ENCODE measurements at regions not wholly inside any gene's neighbourhood (a gene's known extent, or its start where the extent isn't known, plus 50 kb on each side); places are given as distances from the start of the nearest gene placed in this dataset.

DNA sequence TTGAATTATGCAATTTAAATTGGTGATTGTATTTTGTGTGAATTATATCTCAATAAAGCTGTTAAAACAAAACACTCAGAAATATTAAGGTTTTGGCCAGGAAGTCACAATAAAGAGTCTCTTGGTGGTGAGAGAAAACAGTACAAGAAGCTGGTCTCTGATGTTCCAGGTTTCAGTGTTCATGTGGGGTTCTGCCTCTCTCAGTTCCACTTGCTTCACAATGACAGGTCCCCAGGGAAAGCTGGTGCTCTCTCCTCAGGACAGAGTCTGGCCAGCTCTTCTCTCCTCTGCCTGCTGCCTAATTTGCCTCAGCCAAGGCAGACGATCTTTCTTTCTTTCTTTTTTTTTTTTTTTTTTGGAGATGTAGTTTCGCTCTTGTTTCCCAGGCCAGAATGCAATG is 342.9 kb upstream of the PLXNA2 start:
- no peak overlapping the region for H3K27ac ChIP-seq
- no peak overlapping the region for H3K4me3 ChIP-seq
- TF ChIP-seq, protein P1, sequence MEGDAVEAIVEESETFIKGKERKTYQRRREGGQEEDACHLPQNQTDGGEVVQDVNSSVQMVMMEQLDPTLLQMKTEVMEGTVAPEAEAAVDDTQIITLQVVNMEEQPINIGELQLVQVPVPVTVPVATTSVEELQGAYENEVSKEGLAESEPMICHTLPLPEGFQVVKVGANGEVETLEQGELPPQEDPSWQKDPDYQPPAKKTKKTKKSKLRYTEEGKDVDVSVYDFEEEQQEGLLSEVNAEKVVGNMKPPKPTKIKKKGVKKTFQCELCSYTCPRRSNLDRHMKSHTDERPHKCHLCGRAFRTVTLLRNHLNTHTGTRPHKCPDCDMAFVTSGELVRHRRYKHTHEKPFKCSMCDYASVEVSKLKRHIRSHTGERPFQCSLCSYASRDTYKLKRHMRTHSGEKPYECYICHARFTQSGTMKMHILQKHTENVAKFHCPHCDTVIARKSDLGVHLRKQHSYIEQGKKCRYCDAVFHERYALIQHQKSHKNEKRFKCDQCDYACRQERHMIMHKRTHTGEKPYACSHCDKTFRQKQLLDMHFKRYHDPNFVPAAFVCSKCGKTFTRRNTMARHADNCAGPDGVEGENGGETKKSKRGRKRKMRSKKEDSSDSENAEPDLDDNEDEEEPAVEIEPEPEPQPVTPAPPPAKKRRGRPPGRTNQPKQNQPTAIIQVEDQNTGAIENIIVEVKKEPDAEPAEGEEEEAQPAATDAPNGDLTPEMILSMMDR (IDR thresholded peaks at IDR 0.05), result no peak
- no peak for DNase-seq (ENCODE audit: low spot score)

DNA sequence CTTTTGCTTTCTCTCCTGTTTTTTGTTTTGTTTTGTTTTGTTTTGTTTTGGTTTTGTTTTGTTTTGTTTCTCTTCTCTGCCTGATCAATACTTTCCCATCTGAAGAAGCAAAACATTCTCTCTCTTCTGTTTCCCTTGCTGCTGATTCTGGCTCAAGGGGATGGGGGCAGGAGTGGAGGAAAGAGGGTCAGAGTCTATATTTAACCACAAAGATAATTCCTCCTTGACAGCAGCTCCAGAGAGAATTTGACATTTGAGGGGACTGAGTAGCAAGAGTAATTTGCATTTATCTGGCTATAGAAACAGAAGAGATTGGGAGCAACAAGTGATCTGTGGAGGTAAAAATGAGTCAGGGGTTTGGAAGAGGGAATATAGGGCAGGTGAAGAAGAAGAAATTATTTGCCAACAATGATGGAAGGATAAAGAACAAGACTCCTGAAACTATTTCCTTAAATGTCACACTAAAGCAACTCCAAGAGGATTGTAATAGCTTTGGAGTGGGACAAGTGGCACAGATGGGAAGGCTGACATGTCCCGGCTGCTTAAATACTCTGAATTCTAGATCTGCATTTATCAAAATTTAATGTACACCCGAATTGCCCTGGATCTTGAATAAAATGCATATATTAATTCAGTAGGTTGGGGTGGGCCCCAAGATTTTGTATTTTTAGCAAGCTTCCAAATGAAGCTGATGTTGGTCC is 349.3 kb upstream of the PLXNA2 start:
- Histone ChIP-seq H3K4me3 (no peak overlapping the region), H3K27ac (no peak overlapping the region)
- no peak for DNase-seq (ENCODE audit: low spot score)
- TF ChIP-seq, protein P1 (IDR thresholded peaks at IDR 0.05), result no peak

DNA sequence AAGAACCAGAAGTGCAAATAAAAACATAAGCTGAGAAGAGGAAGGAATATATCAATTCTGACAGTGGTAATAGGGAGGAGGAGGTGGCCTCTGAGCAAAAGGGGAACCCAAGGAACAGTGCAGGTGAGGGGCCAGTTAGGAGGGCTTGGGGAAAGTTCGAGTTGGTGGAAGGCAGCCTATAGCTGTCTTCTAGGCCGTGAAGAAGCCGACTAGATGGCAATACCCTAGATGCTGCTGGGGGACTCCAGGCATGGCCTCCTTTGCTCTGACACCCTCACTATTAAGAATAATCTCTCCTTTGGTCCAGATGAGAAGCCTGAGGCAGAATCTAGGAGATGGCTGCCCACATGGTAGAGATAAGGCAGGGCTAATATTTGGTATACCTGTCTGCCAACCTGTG is 351.1 kb upstream of the PLXNA2 start:
- TF ChIP-seq, protein P1 (IDR thresholded peaks at IDR 0.05), result no peak
- DNase-seq (ENCODE audit: low spot score), result no peak
- H3K4me3 ChIP-seq, result no peak overlapping the region
- no peak overlapping the region for H3K27ac ChIP-seq

DNA sequence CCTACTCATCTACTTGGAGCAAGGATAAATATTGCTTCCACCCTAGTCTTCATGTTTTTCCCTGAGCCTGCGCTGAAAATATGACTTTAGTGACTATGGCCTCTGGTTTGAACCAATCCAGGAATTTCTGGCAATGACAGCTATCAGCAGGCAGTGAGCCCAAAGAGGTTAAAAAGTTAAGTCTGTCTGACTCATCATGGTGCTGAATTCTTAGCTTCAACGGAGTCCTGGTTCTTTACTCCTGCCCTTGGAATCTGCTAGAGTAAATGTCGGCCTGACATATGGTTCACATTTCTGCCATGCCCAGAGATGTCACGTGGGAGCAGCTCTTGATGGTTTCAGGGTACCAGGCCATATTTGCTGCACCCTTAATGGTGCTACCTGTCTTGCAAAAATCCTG is 351.6 kb upstream of the PLXNA2 start:
- H3K4me3 ChIP-seq, result no peak overlapping the region
- TF ChIP-seq, protein P1 (IDR thresholded peaks at IDR 0.05), result no peak
- no peak overlapping the region for H3K27ac ChIP-seq
- no peak for DNase-seq (ENCODE audit: low spot score)

DNA sequence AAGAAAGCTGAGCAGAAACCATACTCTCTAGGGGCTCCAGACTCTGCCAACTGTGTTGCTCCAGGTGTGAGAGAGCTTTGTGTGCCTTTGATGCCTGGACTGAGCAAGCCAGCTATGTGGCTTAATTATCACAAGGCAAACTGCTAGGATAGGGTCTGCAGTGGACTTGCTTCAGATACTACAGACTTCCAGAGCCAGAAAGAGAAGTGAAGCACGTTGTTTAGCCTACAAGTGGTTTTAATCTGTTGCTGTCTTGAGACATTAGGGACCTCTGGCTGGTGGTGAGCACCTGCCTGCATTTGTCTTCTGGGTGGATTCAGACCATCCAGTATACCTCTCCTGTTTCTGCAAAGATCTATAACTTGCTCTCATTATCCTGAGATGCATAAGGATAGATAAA is 353.4 kb upstream of the PLXNA2 start:
- TF ChIP-seq, protein P1 (IDR thresholded peaks at IDR 0.05), result no peak
- H3K4me3 ChIP-seq, result no peak overlapping the region

DNA sequence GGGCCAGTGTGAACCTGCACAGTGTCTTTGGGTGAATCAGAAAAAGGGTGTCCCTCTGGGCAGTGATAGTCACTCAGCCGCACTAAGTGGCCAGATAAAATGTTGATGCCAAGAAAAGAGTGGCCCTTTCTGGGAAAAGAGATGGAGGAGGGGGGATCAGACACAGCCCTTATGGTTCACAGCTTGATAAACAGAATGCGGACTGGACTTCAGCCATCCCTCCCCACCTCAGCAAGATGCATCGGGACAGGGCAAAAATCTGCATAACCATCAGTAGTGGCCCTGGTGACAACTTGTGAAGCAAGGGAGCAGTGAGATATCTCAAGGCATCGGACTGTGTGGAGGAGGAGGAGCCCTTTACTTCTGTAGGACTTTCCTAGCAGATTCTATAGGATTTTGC is 353.8 kb upstream of the PLXNA2 start:
- no peak overlapping the region for H3K27ac ChIP-seq
- DNase-seq (ENCODE audit: low spot score), result no peak
- TF ChIP-seq, protein P1 (IDR thresholded peaks at IDR 0.05), result no peak
- H3K4me3 ChIP-seq, result no peak overlapping the region

More for the DNA sequence above, 353.4 kb upstream of the PLXNA2 start:
- DNase-seq (ENCODE audit: low spot score), result no peak
- no peak overlapping the region for H3K27ac ChIP-seq

DNA sequence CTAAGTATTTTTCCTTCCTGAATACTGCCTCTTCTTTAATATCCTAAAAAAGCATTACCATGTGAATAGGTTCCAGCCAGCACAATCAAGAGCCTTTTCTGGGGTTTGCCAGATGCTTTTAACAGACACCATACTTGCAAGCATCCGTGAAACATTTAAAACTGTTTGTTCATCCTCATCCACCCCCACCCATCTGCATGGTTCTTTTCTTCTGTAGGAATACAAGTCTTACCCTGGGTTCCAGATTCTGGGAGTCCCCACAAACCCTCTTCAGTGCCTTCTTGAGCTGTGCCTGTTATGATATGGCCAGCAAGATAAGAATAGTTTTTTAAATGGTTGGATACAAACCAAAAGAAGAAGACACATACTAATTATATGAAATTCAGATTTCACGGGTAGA is 354.9 kb upstream of the PLXNA2 start:
- H3K4me3 ChIP-seq, result no peak overlapping the region
- no peak for DNase-seq (ENCODE audit: low spot score)
- H3K27ac ChIP-seq, result no peak overlapping the region
- TF ChIP-seq, protein P1 (IDR thresholded peaks at IDR 0.05), result no peak
